CD4-positive, CD25-positive, alpha-beta regulatory T cell (primary cell): ENCODE measurements at regions not wholly inside any gene's neighbourhood (a gene's known extent, or its start where the extent isn't known, plus 50 kb on each side); places are given as distances from the start of the nearest gene placed in this dataset.
"Not testable (repeated sequence)": the region's sequence is repeated elsewhere in the genome, so short reads cannot be mapped to it uniquely, and the experiment has no call there.

Source experiments
- ATAC-seq, 2 donors: fragments of 150-1000 bp; cut with Tn5 transposase; one replicate each; pipeline ENCODE4 v1.10.0; 2021; ENCODE audit warnings: low read depth in 2 of 2, moderate number of reproducible peaks in 2 of 2, moderate library complexity in 1 of 2
- DNase-seq, 3 donors: peaks; one replicate each; pipeline versions ENCODE4 v3.0.0 to v3.0.0-alpha.2; 2012 to 2022; ENCODE audit warnings: mixed read lengths in 1 of 3
- H3K27ac ChIP-seq: one replicate; pipeline ENCODE4 v1.7.0; 2013; ENCODE audit warnings: mild to moderate bottlenecking, low read length; ENCODE audit not compliant: insufficient read depth, poor library complexity, severe bottlenecking
- H3K27me3 ChIP-seq: one replicate; pipeline ENCODE4 v1.7.0; 2013; ENCODE audit warnings: low read length; ENCODE audit not compliant: control insufficient read depth, insufficient read depth
- H3K36me3 ChIP-seq: one replicate; pipeline ENCODE4 v1.7.0; 2013; ENCODE audit warnings: mild to moderate bottlenecking, low read length, moderate library complexity; ENCODE audit not compliant: control insufficient read depth, insufficient read depth
- H3K4me1 ChIP-seq: 2 replicates; pipeline ENCODE4 v1.7.0; 2013; ENCODE audit warnings: mild to moderate bottlenecking, low read length; ENCODE audit not compliant: insufficient read depth, control insufficient read depth, poor library complexity, severe bottlenecking
- H3K4me3 ChIP-seq: one replicate; pipeline ENCODE4 v1.7.0; 2013; ENCODE audit warnings: low read depth, mild to moderate bottlenecking, low read length, moderate library complexity
- H3K9me3 ChIP-seq, 2 experiments: 1 replicate in 1 of 2; 2 replicates in 1 of 2; pipeline ENCODE4 v1.7.0; 2013; ENCODE audit warnings: low read length in 2 of 2, mild to moderate bottlenecking in 1 of 2, moderate library complexity in 1 of 2; ENCODE audit not compliant: control insufficient read depth in 2 of 2
- H3K27ac Mint-ChIP-seq, 3 donors: one replicate each; pipeline ENCODE4 v1.8.0; 2020 to 2022; ENCODE audit warnings: mild to moderate bottlenecking in 3 of 3, mixed read lengths in 3 of 3, moderate library complexity in 2 of 3
- H3K27me3 Mint-ChIP-seq: one replicate; pipeline ENCODE4 v1.8.0; 2022; ENCODE audit warnings: mild to moderate bottlenecking, mixed read lengths
- H3K36me3 Mint-ChIP-seq: one replicate; pipeline ENCODE4 v1.8.0; 2020; ENCODE audit warnings: mixed read lengths
- H3K4me1 Mint-ChIP-seq, 4 donors: one replicate each; pipeline ENCODE4 v1.8.0; 2020 to 2022; ENCODE audit warnings: mixed read lengths in 4 of 4, mild to moderate bottlenecking in 1 of 4
- H3K4me3 Mint-ChIP-seq, 4 donors: one replicate each; pipeline ENCODE4 v1.8.0; 2020 to 2022; ENCODE audit warnings: mild to moderate bottlenecking in 4 of 4, mixed read lengths in 4 of 4, moderate library complexity in 3 of 4
- H3K9me3 Mint-ChIP-seq, 7 donors: one replicate each; pipeline ENCODE4 v1.8.0; 2020 to 2022; ENCODE audit warnings: mixed read lengths in 7 of 7, mild to moderate bottlenecking in 3 of 7, moderate library complexity in 2 of 7

DNA sequence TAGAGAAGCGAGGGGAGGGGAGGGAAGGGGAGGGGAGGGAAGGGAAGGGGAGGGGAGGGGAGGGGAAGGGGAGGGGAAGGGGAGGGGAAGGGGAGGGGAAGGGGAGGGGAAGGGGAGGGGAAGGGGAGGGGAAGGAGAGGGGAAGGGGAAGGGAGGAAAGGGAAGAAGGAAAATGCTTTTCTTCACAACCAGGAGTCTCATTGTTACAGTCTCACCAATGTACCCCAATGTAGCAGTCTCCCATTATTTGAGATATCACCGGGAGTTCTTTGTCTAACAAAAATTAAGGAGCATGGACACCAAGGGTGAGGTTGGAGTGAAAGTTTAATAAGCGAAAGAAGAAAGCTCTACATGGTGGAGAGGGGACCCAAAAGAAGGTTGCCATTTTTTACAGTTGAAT lies 1148.0 kb upstream of the ACVR2A start:
- not testable (repeated sequence) for H3K36me3 ChIP-seq, H3K36me3 Mint-ChIP-seq, DNase-seq, H3K4me1 ChIP-seq, H3K4me1 Mint-ChIP-seq, H3K27ac ChIP-seq, H3K4me3 Mint-ChIP-seq, ATAC-seq, H3K27me3 ChIP-seq, H3K27me3 Mint-ChIP-seq, H3K27ac Mint-ChIP-seq, H3K9me3 ChIP-seq, H3K4me3 ChIP-seq
- H3K9me3 Mint-ChIP-seq = peaks cover 3 to 15% (median 8%) of the 10 kb centered on the region in 7 donors

- no peaks in the 10 kb centered on the region for H3K36me3 Mint-ChIP-seq
- H3K4me3 Mint-ChIP-seq = no peak overlapping the region
- Histone ChIP-seq H3K4me3 (no peak overlapping the region), H3K27ac (no peak overlapping the region), H3K9me3 (no peaks in the 10 kb centered on the region), H3K4me1 (no peaks in the 10 kb centered on the region), H3K27me3 (no peaks in the 10 kb centered on the region), H3K36me3 (no peaks in the 10 kb centered on the region)
- DNase-seq (no peak), ATAC-seq (no peak)
- no peak overlapping the region for H3K27ac Mint-ChIP-seq
- no peaks in the 10 kb centered on the region for H3K27me3 Mint-ChIP-seq
- H3K9me3 Mint-ChIP-seq = peaks cover 0 to 1% (median 0%) of the 10 kb centered on the region in 7 donors
- H3K4me1 Mint-ChIP-seq = no peaks in the 10 kb centered on the region
Measured at GRCh38 chr2:146681991-146682390, 1162.8 kb upstream of the ACVR2A start.

- H3K9me3 Mint-ChIP-seq = peaks cover 0 to 1% (median 0%) of the 10 kb centered on the region in 7 donors
- Histone ChIP-seq H3K27me3 (no peaks in the 10 kb centered on the region), H3K4me1 (no peaks in the 10 kb centered on the region), H3K27ac (no peak overlapping the region), H3K36me3 (no peaks in the 10 kb centered on the region), H3K9me3 (no peaks in the 10 kb centered on the region), H3K4me3 (no peak overlapping the region)
- no peaks in the 10 kb centered on the region for H3K36me3 Mint-ChIP-seq
- no peak overlapping the region for H3K27ac Mint-ChIP-seq
- H3K27me3 Mint-ChIP-seq = no peaks in the 10 kb centered on the region
- ATAC-seq = no peak
- H3K4me3 Mint-ChIP-seq = no peak overlapping the region
- no peak for DNase-seq
- no peaks in the 10 kb centered on the region for H3K4me1 Mint-ChIP-seq
Measured at GRCh38 chr2:146678516-146678915, 1166.3 kb upstream of the ACVR2A start.

DNA sequence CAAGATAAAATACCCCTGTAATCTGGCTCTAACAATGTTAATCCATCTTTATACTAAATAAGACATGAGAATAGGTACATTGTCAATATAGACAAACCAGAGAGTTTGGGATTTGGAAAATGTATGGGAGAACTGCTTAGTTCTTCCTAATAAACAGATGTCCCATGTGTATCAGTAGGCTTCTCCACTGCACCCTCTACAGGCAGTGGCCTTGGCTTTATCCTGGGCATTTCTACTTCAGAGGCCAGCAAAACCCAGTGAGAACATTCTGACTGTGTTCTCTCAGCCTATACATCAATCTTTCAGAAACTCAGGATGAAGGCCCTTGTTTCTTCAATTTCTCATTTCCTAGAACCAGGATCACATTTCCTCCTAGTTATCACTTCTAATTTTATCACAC lies 1167.5 kb upstream of the ACVR2A start:
- H3K36me3 ChIP-seq = no peaks in the 10 kb centered on the region
- ATAC-seq (no peak), DNase-seq (no peak)
- Mint-ChIP-seq H3K27me3 (no peaks in the 10 kb centered on the region), H3K4me3 (no peak overlapping the region), H3K9me3 (peaks cover 0 to 2% (median 0%) of the 10 kb centered on the region in 7 donors), H3K36me3 (no peaks in the 10 kb centered on the region), H3K4me1 (no peaks in the 10 kb centered on the region), H3K27ac (no peak overlapping the region)
- no peaks in the 10 kb centered on the region for H3K27me3 ChIP-seq
- no peak overlapping the region for H3K4me3 ChIP-seq
- no peaks in the 10 kb centered on the region for H3K9me3 ChIP-seq
- no peaks in the 10 kb centered on the region for H3K4me1 ChIP-seq
- H3K27ac ChIP-seq = no peak overlapping the region

GRCh38 chr2:146669735-146670134 lies 1175.1 kb upstream of the ACVR2A start:
- ATAC-seq (no peak), DNase-seq (no peak)
- Histone ChIP-seq H3K4me1 (no peaks in the 10 kb centered on the region), H3K4me3 (no peak overlapping the region), H3K27ac (no peak overlapping the region), H3K27me3 (no peaks in the 10 kb centered on the region), H3K9me3 (no peaks in the 10 kb centered on the region), H3K36me3 (no peaks in the 10 kb centered on the region)
- H3K4me1 Mint-ChIP-seq = no peaks in the 10 kb centered on the region
- H3K4me3 Mint-ChIP-seq = no peak overlapping the region
- H3K9me3 Mint-ChIP-seq = peaks cover 0 to 3% (median 0%) of the 10 kb centered on the region in 7 donors
- H3K36me3 Mint-ChIP-seq = no peaks in the 10 kb centered on the region
- H3K27me3 Mint-ChIP-seq = no peaks in the 10 kb centered on the region
- H3K27ac Mint-ChIP-seq = no peak overlapping the region

DNA sequence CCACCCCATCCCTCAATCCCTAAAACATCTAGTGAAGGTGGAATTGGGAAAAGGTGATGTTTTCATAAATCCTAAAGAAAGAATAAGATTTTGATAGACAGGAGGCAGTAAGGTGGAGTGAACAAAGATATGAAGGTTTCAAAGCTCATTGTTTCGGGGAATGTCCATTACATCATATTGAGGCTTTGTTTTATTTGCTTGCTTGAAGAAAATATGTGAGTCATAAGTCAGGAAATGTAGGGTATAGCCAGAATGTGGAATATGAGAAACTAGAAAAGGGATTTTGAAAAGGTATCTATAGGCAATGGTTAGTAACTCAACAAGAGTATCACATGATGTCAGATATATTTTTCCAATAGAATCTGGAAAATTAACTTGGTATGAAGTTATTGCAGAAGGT lies 1178.5 kb upstream of the ACVR2A start:
- no peak for ATAC-seq
- Histone ChIP-seq H3K9me3 (no peaks in the 10 kb centered on the region), H3K4me3 (no peak overlapping the region), H3K4me1 (no peaks in the 10 kb centered on the region), H3K27ac (no peak overlapping the region), H3K27me3 (no peaks in the 10 kb centered on the region), H3K36me3 (no peaks in the 10 kb centered on the region)
- no peak for DNase-seq
- H3K4me1 Mint-ChIP-seq = no peaks in the 10 kb centered on the region
- H3K36me3 Mint-ChIP-seq = no peaks in the 10 kb centered on the region
- H3K27ac Mint-ChIP-seq = no peak overlapping the region
- H3K27me3 Mint-ChIP-seq = no peaks in the 10 kb centered on the region
- H3K4me3 Mint-ChIP-seq = no peak overlapping the region
- H3K9me3 Mint-ChIP-seq = peaks cover 0 to 3% (median 0%) of the 10 kb centered on the region in 7 donors

DNA sequence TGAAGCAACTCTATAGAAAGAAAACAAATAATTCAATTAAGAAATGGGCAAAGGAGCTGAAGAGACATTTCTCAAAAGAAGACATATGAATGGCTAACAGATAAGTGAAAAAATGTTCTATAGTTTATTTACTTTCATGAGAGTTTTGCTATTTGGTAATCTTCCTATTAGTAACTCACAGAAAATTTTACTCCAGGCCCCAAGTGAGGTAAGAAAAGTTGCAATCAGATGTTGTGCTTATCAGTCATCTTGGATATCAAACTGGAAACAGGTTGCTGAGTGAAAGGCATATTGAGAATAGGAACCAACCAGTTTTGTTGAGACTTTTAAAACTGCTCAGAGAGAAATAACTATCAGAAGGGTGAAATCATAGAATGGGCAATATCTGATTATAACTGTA lies 1179.0 kb upstream of the ACVR2A start:
- DNase-seq (no peak), ATAC-seq (no peak)
- H3K27ac ChIP-seq = no peak overlapping the region
- Mint-ChIP-seq H3K4me3 (no peak overlapping the region), H3K36me3 (no peaks in the 10 kb centered on the region), H3K4me1 (no peaks in the 10 kb centered on the region), H3K9me3 (peaks cover 0 to 3% (median 0%) of the 10 kb centered on the region in 7 donors), H3K27me3 (no peaks in the 10 kb centered on the region), H3K27ac (no peak overlapping the region)
- H3K4me1 ChIP-seq = no peaks in the 10 kb centered on the region
- no peaks in the 10 kb centered on the region for H3K27me3 ChIP-seq
- H3K9me3 ChIP-seq = no peaks in the 10 kb centered on the region
- no peak overlapping the region for H3K4me3 ChIP-seq
- H3K36me3 ChIP-seq = no peaks in the 10 kb centered on the region

GRCh38 chr2:146661473-146662096 lies 1183.2 kb upstream of the ACVR2A start:
- H3K4me1 Mint-ChIP-seq = no peaks in the 10 kb centered on the region
- no peak overlapping the region for H3K27ac ChIP-seq
- H3K36me3 ChIP-seq = no peaks in the 10 kb centered on the region
- no peak overlapping the region for H3K27ac Mint-ChIP-seq
- H3K4me1 ChIP-seq = no peaks in the 10 kb centered on the region
- no peaks in the 10 kb centered on the region for H3K9me3 ChIP-seq
- H3K4me3 Mint-ChIP-seq = no peak overlapping the region
- no peaks in the 10 kb centered on the region for H3K36me3 Mint-ChIP-seq
- H3K27me3 Mint-ChIP-seq = no peaks in the 10 kb centered on the region
- H3K4me3 ChIP-seq = no peak overlapping the region
- peaks cover 0 to 2% (median 0%) of the 10 kb centered on the region in 7 donors for H3K9me3 Mint-ChIP-seq
- DNase-seq = no peak
- ATAC-seq = no peak
- no peaks in the 10 kb centered on the region for H3K27me3 ChIP-seq
